Mesendoderm (in vitro differentiated cells): ENCODE measurements at regions not wholly inside any gene's neighbourhood (a gene's known extent, or its start where the extent isn't known, plus 50 kb on each side); places are given as distances from the start of the nearest gene placed in this dataset.

Source experiments
- DNase-seq: peaks from one replicate; pipeline ENCODE4 v3.0.0; 2013
- H2AK5ac ChIP-seq: 2 replicates; pipeline ENCODE4 v1.6.1; 2013; ENCODE audit warnings: low read length, inconsistent platforms
- H2BK120ac ChIP-seq: 2 replicates; pipeline ENCODE4 v1.6.1; 2013; ENCODE audit warnings: low read depth, mild to moderate bottlenecking, low read length, moderate library complexity, mixed read lengths
- H2BK15ac ChIP-seq: replicated peaks from 2 replicates; pipeline ENCODE4 v1.6.1; 2013; ENCODE audit warnings: low read depth, mild to moderate bottlenecking, moderate library complexity
- H2BK5ac ChIP-seq: 2 replicates; pipeline ENCODE4 v1.6.1; 2013; ENCODE audit warnings: low read length, inconsistent platforms
- H3K18ac ChIP-seq: 2 replicates; pipeline ENCODE4 v1.6.1; 2013; ENCODE audit warnings: mild to moderate bottlenecking, low read length, mixed read lengths
- H3K23ac ChIP-seq: one replicate; pipeline ENCODE4 v1.6.1; 2013; ENCODE audit warnings: low read length
- H3K27ac ChIP-seq: 2 replicates; pipeline ENCODE4 v1.5.1; 2013; ENCODE audit warnings: low read depth, mild to moderate bottlenecking, inconsistent platforms, low read length, moderate library complexity
- H3K27me3 ChIP-seq: 2 replicates; pipeline ENCODE4 v1.6.1; 2013; ENCODE audit warnings: low read length, control low read depth, mild to moderate bottlenecking, inconsistent platforms; ENCODE audit not compliant: insufficient read depth, poor library complexity
- H3K36me3 ChIP-seq: 2 replicates; pipeline ENCODE4 v1.6.1; 2013; ENCODE audit warnings: low read length, inconsistent platforms; ENCODE audit not compliant: control insufficient read depth, insufficient read depth
- H3K4ac ChIP-seq: one replicate; pipeline ENCODE4 v1.6.1; 2013; ENCODE audit warnings: low read depth, mild to moderate bottlenecking, low read length, moderate library complexity
- H3K4me1 ChIP-seq: 2 replicates; pipeline ENCODE4 v1.6.1; 2013; ENCODE audit warnings: low read depth, low read length, inconsistent platforms; ENCODE audit not compliant: control insufficient read depth
- H3K4me2 ChIP-seq: 2 replicates; pipeline ENCODE4 v1.6.1; 2013; ENCODE audit warnings: low read length
- H3K4me3 ChIP-seq: 2 replicates; pipeline ENCODE4 v1.5.1; 2013; ENCODE audit warnings: mild to moderate bottlenecking, low read length
- H3K56ac ChIP-seq: one replicate; pipeline ENCODE4 v1.6.1; 2013; ENCODE audit warnings: low read length
- H3K79me1 ChIP-seq: 2 replicates; pipeline ENCODE4 v1.6.1; 2013; ENCODE audit warnings: low read length, inconsistent platforms
- H3K79me2 ChIP-seq: 2 replicates; pipeline ENCODE4 v1.6.1; 2013; ENCODE audit warnings: mild to moderate bottlenecking, low read length; ENCODE audit not compliant: control insufficient read depth, insufficient read depth
- H3K9ac ChIP-seq: 2 replicates; pipeline ENCODE4 v1.6.1; 2013; ENCODE audit warnings: low read length, inconsistent platforms
- H4K5ac ChIP-seq: one replicate; pipeline ENCODE4 v1.6.1; 2013; ENCODE audit warnings: low read length
- H4K8ac ChIP-seq: one replicate; pipeline ENCODE4 v1.6.1; 2013; ENCODE audit warnings: low read depth, mild to moderate bottlenecking, control low read depth, low read length, moderate library complexity
- WGBS: extraction: QIAGEN DNeasy Blood & Tissue Kit; methylation state at CpG from one replicate; pipeline ENCODE4 v1.1.7; 2013; ENCODE audit warnings: low lambda C conversion rate, missing lambda C conversion rate; ENCODE audit not compliant: insufficient coverage; ENCODE audit errors: extremely low coverage; 5-methylcytosine and 5-hydroxymethylcytosine counted together

DNA sequence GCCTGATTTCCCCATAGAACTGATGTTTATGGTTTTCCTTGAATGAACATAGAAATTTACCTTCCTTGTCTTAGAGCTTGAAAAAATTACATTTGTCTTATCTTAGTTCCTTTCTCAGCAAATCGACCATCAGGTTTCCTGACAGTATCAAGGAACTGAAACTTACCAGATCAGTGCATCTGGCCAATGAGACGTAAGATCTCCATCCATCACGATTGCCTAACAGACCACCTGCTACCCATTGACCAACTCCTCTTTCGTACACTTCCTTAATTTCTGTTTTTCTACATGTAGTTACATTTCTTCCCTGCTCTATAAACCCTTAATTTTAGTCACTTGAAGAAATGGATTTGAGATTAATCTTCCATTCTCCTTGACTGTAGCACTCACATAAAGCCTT is 57.4 kb upstream of the TMPRSS15 start:
- no CpG with 5 or more reads among the region's 4 CpGs for WGBS
- H3K56ac ChIP-seq: no peak overlapping the region
- no peak overlapping the region for H2BK5ac ChIP-seq
- H3K18ac ChIP-seq: no peak overlapping the region
- H3K27ac ChIP-seq: no peak overlapping the region
- H3K79me2 ChIP-seq: no peaks in the 10 kb centered on the region
- H3K4ac ChIP-seq: no peak overlapping the region
- no peak overlapping the region for H3K4me2 ChIP-seq
- H3K4me3 ChIP-seq: no peak overlapping the region
- H2BK120ac ChIP-seq: no peak overlapping the region
- H3K9ac ChIP-seq: no peak overlapping the region
- no peak overlapping the region for H3K23ac ChIP-seq
- H2AK5ac ChIP-seq: no peak overlapping the region
- no peak overlapping the region for H4K5ac ChIP-seq
- H3K79me1 ChIP-seq: no peaks in the 10 kb centered on the region
- no peaks in the 10 kb centered on the region for H3K4me1 ChIP-seq
- DNase-seq: no peak
- no peak overlapping the region for H4K8ac ChIP-seq
- H3K36me3 ChIP-seq: no peaks in the 10 kb centered on the region
- no peak overlapping the region for H2BK15ac ChIP-seq
- no peaks in the 10 kb centered on the region for H3K27me3 ChIP-seq

DNA sequence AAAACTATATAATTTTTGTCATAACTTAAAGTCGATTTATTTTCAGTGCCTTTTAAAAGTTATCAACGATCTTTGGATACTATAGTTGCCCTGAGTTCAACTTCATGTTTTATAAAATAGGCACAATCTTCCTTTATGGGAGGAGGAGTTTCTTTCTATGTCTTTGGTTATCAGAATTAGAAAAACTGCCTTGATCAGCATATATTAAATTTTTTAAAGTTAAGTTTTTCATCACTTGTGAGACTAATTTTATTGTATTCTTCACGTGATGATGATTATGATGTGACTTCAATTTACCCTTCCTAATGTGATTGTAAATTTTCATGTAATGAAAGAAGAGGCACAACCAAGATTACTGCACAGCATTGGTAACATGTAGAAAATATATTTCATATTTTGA is 58.2 kb upstream of the TMPRSS15 start:
- no peak overlapping the region for H3K56ac ChIP-seq
- H3K36me3 ChIP-seq: no peaks in the 10 kb centered on the region
- no peak overlapping the region for H2AK5ac ChIP-seq
- H2BK120ac ChIP-seq: no peak overlapping the region
- no peak overlapping the region for H4K5ac ChIP-seq
- H4K8ac ChIP-seq: no peak overlapping the region
- H3K4me2 ChIP-seq: no peak overlapping the region
- H3K4ac ChIP-seq: no peak overlapping the region
- H3K27me3 ChIP-seq: no peaks in the 10 kb centered on the region
- no CpG with 5 or more reads among the region's 3 CpGs for WGBS
- DNase-seq: no peak
- H3K27ac ChIP-seq: no peak overlapping the region
- H3K23ac ChIP-seq: no peak overlapping the region
- H3K79me1 ChIP-seq: no peaks in the 10 kb centered on the region
- H3K18ac ChIP-seq: no peak overlapping the region
- H2BK5ac ChIP-seq: no peak overlapping the region
- H2BK15ac ChIP-seq: no peak overlapping the region
- H3K9ac ChIP-seq: no peak overlapping the region
- no peak overlapping the region for H3K4me3 ChIP-seq
- no peaks in the 10 kb centered on the region for H3K4me1 ChIP-seq
- no peaks in the 10 kb centered on the region for H3K79me2 ChIP-seq

DNA sequence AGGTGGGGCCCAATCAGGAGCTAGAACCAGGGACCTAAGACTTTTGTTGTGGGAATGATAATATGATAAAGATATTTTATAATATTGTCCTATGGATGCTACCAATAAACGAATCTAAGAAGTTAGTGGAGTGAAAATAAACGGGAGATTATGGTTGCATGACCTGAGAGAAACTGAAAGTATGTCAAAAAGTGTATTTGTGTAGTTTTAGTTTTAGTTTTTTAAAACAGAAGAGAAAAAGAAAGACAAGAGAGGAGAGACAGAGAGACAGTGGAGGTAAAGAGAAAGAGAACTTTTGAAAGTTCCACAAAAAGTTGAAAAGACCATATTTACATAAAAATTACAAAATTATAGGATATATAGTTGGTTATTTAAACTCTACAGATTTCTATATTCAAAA is 64.1 kb upstream of the TMPRSS15 start:
- H3K27me3 ChIP-seq: no peaks in the 10 kb centered on the region
- H3K4me2 ChIP-seq: no peak overlapping the region
- H3K27ac ChIP-seq: no peak overlapping the region
- 100% methylated on average over 2 of the region's 2 CpGs for WGBS
- no peak overlapping the region for H3K4me3 ChIP-seq
- no peak overlapping the region for H4K8ac ChIP-seq
- H3K23ac ChIP-seq: no peak overlapping the region
- DNase-seq: no peak
- H3K79me1 ChIP-seq: no peaks in the 10 kb centered on the region
- H2AK5ac ChIP-seq: no peak overlapping the region
- H3K18ac ChIP-seq: no peak overlapping the region
- no peak overlapping the region for H3K9ac ChIP-seq
- no peak overlapping the region for H2BK120ac ChIP-seq
- no peaks in the 10 kb centered on the region for H3K79me2 ChIP-seq
- H3K36me3 ChIP-seq: no peaks in the 10 kb centered on the region
- no peak overlapping the region for H3K4ac ChIP-seq
- no peak overlapping the region for H2BK15ac ChIP-seq
- no peak overlapping the region for H3K56ac ChIP-seq
- no peak overlapping the region for H4K5ac ChIP-seq
- H3K4me1 ChIP-seq: no peaks in the 10 kb centered on the region
- H2BK5ac ChIP-seq: no peak overlapping the region

DNA sequence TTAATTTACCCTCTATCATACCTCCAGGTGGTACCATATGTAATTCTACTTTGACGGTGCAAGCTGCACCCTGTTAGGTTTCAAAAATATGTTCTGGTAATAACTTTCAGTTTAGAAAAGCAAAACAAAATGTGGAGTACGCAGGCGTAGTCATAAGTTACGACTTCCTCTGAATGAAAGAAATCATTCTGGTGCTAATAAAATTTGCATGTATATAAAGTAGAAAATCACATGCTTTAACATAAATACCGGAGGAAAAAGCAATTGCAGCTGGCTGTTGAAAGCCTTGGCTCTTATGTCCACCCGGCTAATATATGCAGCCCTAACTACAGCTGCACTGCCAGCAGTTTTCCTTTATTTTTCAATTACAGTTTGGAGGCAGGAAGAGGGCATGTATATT is 65.2 kb upstream of the TMPRSS15 start:
- Histone ChIP-seq H3K18ac (no peak overlapping the region), H4K5ac (no peak overlapping the region), H3K4me1 (no peaks in the 10 kb centered on the region), H3K9ac (no peak overlapping the region), H3K79me1 (no peaks in the 10 kb centered on the region), H3K4ac (no peak overlapping the region), H3K56ac (no peak overlapping the region), H3K4me2 (no peak overlapping the region), H3K27me3 (no peaks in the 10 kb centered on the region), H2AK5ac (no peak overlapping the region), H3K23ac (no peak overlapping the region), H3K79me2 (no peaks in the 10 kb centered on the region), H3K27ac (no peak overlapping the region), H2BK5ac (no peak overlapping the region), H2BK120ac (no peak overlapping the region), H2BK15ac (no peak overlapping the region), H4K8ac (no peak overlapping the region), H3K4me3 (no peak overlapping the region), H3K36me3 (no peaks in the 10 kb centered on the region)
- no peak for DNase-seq
- no CpG with 5 or more reads among the region's 6 CpGs for WGBS

DNA sequence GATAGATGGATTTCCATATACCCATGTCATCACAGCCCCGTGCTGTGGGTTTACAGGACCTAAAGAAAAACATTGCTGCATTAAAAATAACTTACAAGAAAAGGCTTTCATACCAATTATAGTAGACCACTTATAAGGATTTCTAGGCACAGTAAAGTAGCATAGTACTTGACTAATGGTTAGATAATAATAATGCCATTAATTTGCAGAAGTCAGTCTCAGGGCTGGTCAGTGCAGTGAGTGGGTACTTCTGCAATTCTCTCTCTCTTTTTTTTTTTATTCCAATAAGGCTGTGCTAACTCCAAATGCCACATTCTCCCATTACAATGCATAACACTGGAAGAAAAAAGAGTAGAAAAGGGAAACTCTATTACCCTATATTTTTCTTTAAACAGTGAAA is 73.1 kb upstream of the TMPRSS15 start:
- Histone ChIP-seq H3K9ac (no peak overlapping the region), H3K27me3 (no peaks in the 10 kb centered on the region), H3K36me3 (no peaks in the 10 kb centered on the region), H3K56ac (no peak overlapping the region), H2AK5ac (no peak overlapping the region), H3K4me3 (no peak overlapping the region), H4K5ac (no peak overlapping the region), H3K4ac (no peak overlapping the region), H4K8ac (no peak overlapping the region), H2BK5ac (no peak overlapping the region), H2BK120ac (no peak overlapping the region), H2BK15ac (no peak overlapping the region), H3K4me2 (no peak overlapping the region), H3K79me2 (no peaks in the 10 kb centered on the region), H3K23ac (no peak overlapping the region), H3K4me1 (no peaks in the 10 kb centered on the region), H3K79me1 (no peaks in the 10 kb centered on the region), H3K27ac (no peak overlapping the region), H3K18ac (no peak overlapping the region)
- no CpG with 5 or more reads among the region's 1 CpG for WGBS
- no peak for DNase-seq

DNA sequence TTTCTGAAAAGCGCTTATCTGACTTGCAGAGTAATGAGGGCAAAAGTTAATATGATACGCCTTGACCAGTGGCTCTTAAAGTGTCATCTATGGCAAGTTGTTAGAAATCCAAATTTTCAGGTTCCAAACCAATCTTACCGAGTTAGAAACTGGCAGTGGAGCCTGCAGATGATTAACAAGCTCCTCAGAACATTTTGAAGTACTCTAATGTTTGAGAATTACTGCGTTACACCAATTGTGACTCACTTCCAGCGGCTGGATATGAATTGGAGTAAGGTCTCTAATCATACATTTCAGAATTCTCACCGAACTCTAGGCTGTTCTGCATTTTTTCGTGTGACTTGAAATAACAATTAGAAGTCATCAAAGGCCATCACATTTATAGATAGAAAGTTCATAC is 73.5 kb upstream of the TMPRSS15 start:
- Histone ChIP-seq H3K4ac (no peak overlapping the region), H3K9ac (no peak overlapping the region), H4K8ac (no peak overlapping the region), H3K27ac (no peak overlapping the region), H3K4me1 (no peaks in the 10 kb centered on the region), H2BK15ac (no peak overlapping the region), H3K79me1 (no peaks in the 10 kb centered on the region), H3K23ac (no peak overlapping the region), H3K4me2 (no peak overlapping the region), H2AK5ac (no peak overlapping the region), H3K4me3 (no peak overlapping the region), H4K5ac (no peak overlapping the region), H2BK5ac (no peak overlapping the region), H3K27me3 (no peaks in the 10 kb centered on the region), H3K79me2 (no peaks in the 10 kb centered on the region), H3K36me3 (no peaks in the 10 kb centered on the region), H2BK120ac (no peak overlapping the region), H3K56ac (no peak overlapping the region), H3K18ac (no peak overlapping the region)
- WGBS: no CpG with 5 or more reads among the region's 7 CpGs
- DNase-seq: no peak
